Suprapubic skin (tissue), 4 donors: ENCODE measurements at regions not wholly inside any gene's neighbourhood (a gene's known extent, or its start where the extent isn't known, plus 50 kb on each side); places are given as distances from the start of the nearest gene placed in this dataset.

Experiments
- CTCF ChIP-seq, 2 donors: fragments of 200-600 bp in 1 of 2; fragments of 450-650 bp in 1 of 2; sonication (generic) in 1 of 2; IDR thresholded peaks; one replicate each; pipeline ENCODE4 v1.5.1; 2016 to 2019; ENCODE audit warnings: antibody characterized with exemption in 2 of 2, mild to moderate bottlenecking in 1 of 2, moderate library complexity in 1 of 2
- EP300 ChIP-seq: sonication (generic); formaldehyde crosslinking; IDR thresholded peaks from one replicate; pipeline ENCODE4 v1.6.1; 2017; ENCODE audit warnings: antibody characterized with exemption
- POLR2A ChIP-seq, 2 donors: fragments of 450-650 bp; IDR thresholded peaks; one replicate each; pipeline ENCODE4 v1.6.1; 2017; ENCODE audit warnings: antibody characterized with exemption in 2 of 2, mild to moderate bottlenecking in 2 of 2, moderate library complexity in 2 of 2
- POLR2AphosphoS5 ChIP-seq, 3 donors: sonication (generic); formaldehyde crosslinking; IDR thresholded peaks; one replicate each; pipeline ENCODE4 v1.6.1; 2017; ENCODE audit warnings: antibody characterized with exemption in 3 of 3

GRCh38 chr13:34044660-34045080 is 226.7 kb downstream of the RFC3 start:
- no peak for TF ChIP-seq CTCF (IDR thresholded peaks at IDR 0.05)
- no peak for TF ChIP-seq EP300
- TF ChIP-seq POLR2AphosphoS5 (IDR thresholded peaks at IDR 0.05): no peak
- TF ChIP-seq POLR2A (IDR thresholded peaks at IDR 0.05): no peak
